IMR-90 (cell line): ENCODE measurements at regions not wholly inside any gene's neighbourhood (a gene's known extent, or its start where the extent isn't known, plus 50 kb on each side); places are given as distances from the start of the nearest gene placed in this dataset.
"Not testable (repeated sequence)": the region's sequence is repeated elsewhere in the genome, so short reads cannot be mapped to it uniquely, and the experiment has no call there.

ENCODE experiments used
- ATAC-seq: fragments of 200-7000 bp; cut with Tn5 transposase; 2 replicates; pipeline ENCODE4 v1.9.1; 2020; ENCODE audit warnings: low read depth, mild to moderate bottlenecking, moderate library complexity
- BruUV-seq: library from RNA; stranded (reverse); fragments of 400-500 nt; replicated peaks from 2 replicates; lab custom pipeline; 2021; lab: Mats Ljungman, UMichigan
- CTCF ChIA-PET: fragments of 300-600 bp; formaldehyde crosslinking; extraction: SDS; loops from one replicate; lab custom pipeline; 2021; ENCODE audit warnings: antibody characterized with exemption; lab: Yijun Ruan, JAX
- POLR2A ChIA-PET: fragments of 300-600 bp; sonication (Branson Sonifier 250); formaldehyde crosslinking; loops from one replicate; lab custom pipeline; 2022; ENCODE audit warnings: antibody characterized with exemption; ENCODE audit not compliant: unreplicated experiment; lab: Charles Lee
- DNase-seq: peaks from one replicate; pipeline ENCODE4 v3.0.0; 2013
- H2AFZ ChIP-seq: replicated peaks from 2 replicates; pipeline ENCODE3; 2013; ENCODE audit warnings: low read length, mild to moderate bottlenecking; ENCODE audit not compliant: poor library complexity
- H2AK5ac ChIP-seq: 2 replicates; pipeline ENCODE4 v1.6.1; 2013; ENCODE audit warnings: low read depth, low read length, inconsistent platforms
- H2AK9ac ChIP-seq: replicated peaks from 2 replicates; pipeline ENCODE3; 2013; ENCODE audit warnings: mild to moderate bottlenecking, low read depth, low read length, moderate library complexity; ENCODE audit not compliant: poor library complexity
- H2BK120ac ChIP-seq: 2 replicates; pipeline ENCODE4 v1.6.1; 2013; ENCODE audit warnings: low read depth, low read length, inconsistent platforms
- H2BK15ac ChIP-seq: 3 replicates; pipeline ENCODE4 v1.6.1; 2013; ENCODE audit warnings: low read depth, low read length, inconsistent platforms
- H2BK20ac ChIP-seq: 2 replicates; pipeline ENCODE4 v1.6.1; 2013; ENCODE audit warnings: low read depth, mild to moderate bottlenecking, inconsistent platforms, low read length, moderate library complexity
- H2BK5ac ChIP-seq: 2 replicates; pipeline ENCODE4 v1.6.1; 2013; ENCODE audit warnings: mild to moderate bottlenecking, low read depth, low read length, inconsistent platforms; ENCODE audit not compliant: poor library complexity, severe bottlenecking
- H3K14ac ChIP-seq: replicated peaks from 2 replicates; pipeline ENCODE4 v1.6.1; 2013; ENCODE audit warnings: low read depth, low read length, inconsistent platforms
- H3K18ac ChIP-seq: 2 replicates; pipeline ENCODE4 v1.6.1; 2013; ENCODE audit warnings: low read depth, low read length, control low read depth
- H3K23ac ChIP-seq: 2 replicates; pipeline ENCODE4 v1.6.1; 2013; ENCODE audit warnings: low read depth, low read length, inconsistent platforms
- H3K27ac ChIP-seq: 2 replicates; pipeline ENCODE4 v1.5.1; 2013; ENCODE audit warnings: mild to moderate bottlenecking, control low read depth, low read length; ENCODE audit not compliant: insufficient read depth
- H3K27me3 ChIP-seq: 2 replicates; pipeline ENCODE4 v1.6.1; 2013; ENCODE audit warnings: low read length; ENCODE audit not compliant: control insufficient read depth, insufficient read depth
- H3K36me3 ChIP-seq: 2 replicates; pipeline ENCODE4 v1.6.1; 2013; ENCODE audit warnings: low read length, mixed read lengths; ENCODE audit not compliant: control insufficient read depth, insufficient read depth
- H3K4ac ChIP-seq: 2 replicates; pipeline ENCODE4 v1.6.1; 2013; ENCODE audit warnings: low read depth, low read length, inconsistent platforms
- H3K4me1 ChIP-seq: 2 replicates; pipeline ENCODE4 v1.6.1; 2013; ENCODE audit warnings: low read length, mixed read lengths; ENCODE audit not compliant: control insufficient read depth, insufficient read depth
- H3K4me2 ChIP-seq: 2 replicates; pipeline ENCODE4 v1.6.1; 2013; ENCODE audit warnings: low read depth, mild to moderate bottlenecking, control low read depth, low read length, moderate library complexity
- H3K4me3 ChIP-seq: 2 replicates; pipeline ENCODE4 v1.5.1; 2013; ENCODE audit warnings: low read depth, mild to moderate bottlenecking, control low read depth, low read length, moderate library complexity; ENCODE audit not compliant: insufficient read depth
- H3K56ac ChIP-seq: 2 replicates; pipeline ENCODE4 v1.6.1; 2013; ENCODE audit warnings: low read length, inconsistent platforms; ENCODE audit not compliant: insufficient read depth; ENCODE audit errors: extremely low read depth
- H3K79me1 ChIP-seq, 2 experiments: 2 replicates each; pipeline ENCODE4 v1.6.1; 2013; ENCODE audit warnings: low read length in 2 of 2, inconsistent platforms in 1 of 2, low read depth in 1 of 2
- H3K9ac ChIP-seq: 2 replicates; pipeline ENCODE4 v1.6.1; 2013; ENCODE audit warnings: low read depth, low read length, control low read depth
- H3K9me1 ChIP-seq: 2 replicates; pipeline ENCODE4 v1.6.1; 2013; ENCODE audit warnings: low read length, inconsistent platforms; ENCODE audit not compliant: insufficient read depth
- H3K9me3 ChIP-seq: 2 replicates; pipeline ENCODE4 v1.6.1; 2013; ENCODE audit warnings: low read length; ENCODE audit not compliant: control insufficient read depth, insufficient read depth
- H4K20me1 ChIP-seq: 2 replicates; pipeline ENCODE4 v1.6.1; 2013; ENCODE audit warnings: low read length, inconsistent platforms; ENCODE audit not compliant: insufficient read depth
- H4K5ac ChIP-seq: 2 replicates; pipeline ENCODE4 v1.6.1; 2013; ENCODE audit warnings: mild to moderate bottlenecking, low read depth, low read length, control low read depth
- H4K8ac ChIP-seq, 2 experiments: 2 replicates each; pipeline ENCODE4 v1.6.1; 2013; ENCODE audit warnings: low read depth in 2 of 2, low read length in 2 of 2, control low read depth in 1 of 2, inconsistent platforms in 1 of 2
- H4K91ac ChIP-seq: 2 replicates; pipeline ENCODE4 v1.6.1; 2013; ENCODE audit warnings: low read depth, low read length, inconsistent platforms; ENCODE audit not compliant: insufficient read depth
- WGBS, 2 experiments: methylation state at CpG; one replicate each; pipeline versions ENCODE4 v1.1.5 to v1.1.7; 2013; ENCODE audit warnings: missing lambda C conversion rate in 2 of 2; ENCODE audit not compliant: insufficient read length in 1 of 2; ENCODE audit errors: extremely low coverage in 2 of 2; 5-methylcytosine and 5-hydroxymethylcytosine counted together
- dilution Hi-C: fragments of 300-500 bp; cut with HindIII; formaldehyde crosslinking; loops from one replicate; pipeline ENCODE4 v1.14.3; 2018; ENCODE audit warnings: low sequenced_read_pairs; ENCODE audit not compliant: unreplicated experiment
- in situ Hi-C: fragments of 300-500 bp; cut with MboI; formaldehyde crosslinking; loops from 3 replicates; pipeline ENCODE4 v1.14.3; 2019; ENCODE audit warnings: low sequenced_read_pairs, inconsistent platforms, mixed read lengths
- intact Hi-C: fragments of 100-400 bp; cut with micrococcal nuclease; formaldehyde crosslinking; loops from 2 replicates; pipeline ENCODE4 v1.10.0; 2022

DNA sequence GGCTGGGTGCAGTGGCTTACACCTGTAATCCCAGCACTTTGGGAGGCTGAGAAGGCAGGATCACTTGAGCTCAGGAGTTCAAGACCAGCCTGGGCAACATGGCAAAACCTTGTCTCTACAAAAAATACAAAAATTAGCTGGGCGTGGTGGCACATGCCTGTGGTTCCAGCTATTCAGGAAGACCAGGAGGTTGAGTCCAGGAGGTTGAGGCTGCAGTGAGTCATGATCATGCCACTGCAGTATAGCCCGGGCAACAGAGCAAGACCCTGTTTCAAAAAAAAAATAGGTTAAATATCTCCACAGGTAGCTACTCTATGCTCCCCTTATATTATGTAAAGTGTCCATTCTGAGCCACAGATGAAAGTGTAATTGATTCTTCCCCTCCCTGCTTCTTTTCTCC lies 89.3 kb upstream of the MYO3A start:
- H2AK5ac ChIP-seq, H3K79me1 ChIP-seq, H2AFZ ChIP-seq, H3K14ac ChIP-seq, H2BK20ac ChIP-seq, H3K4me2 ChIP-seq, DNase-seq, H3K9me1 ChIP-seq, H2BK5ac ChIP-seq, POLR2A ChIA-PET, H2AK9ac ChIP-seq, H3K36me3 ChIP-seq, H2BK15ac ChIP-seq, H4K20me1 ChIP-seq, H3K56ac ChIP-seq, dilution Hi-C loops, H3K4me1 ChIP-seq, H3K27ac ChIP-seq, H3K4me3 ChIP-seq, H3K9ac ChIP-seq, ATAC-seq, H3K4ac ChIP-seq, intact Hi-C loops, H4K8ac ChIP-seq, CTCF ChIA-PET, H2BK120ac ChIP-seq, H4K5ac ChIP-seq, H4K91ac ChIP-seq, H3K23ac ChIP-seq, H3K27me3 ChIP-seq, H3K18ac ChIP-seq, BruUV-seq, in situ Hi-C loops: not testable (repeated sequence)
- no CpG with 5 or more reads among the region's 2 CpGs for WGBS, 2 experiments
- peaks cover 10% of the 10 kb centered on the region for H3K9me3 ChIP-seq
